GM13976 (cell line): ENCODE measurements at regions not wholly inside any gene's neighbourhood (a gene's known extent, or its start where the extent isn't known, plus 50 kb on each side); places are given as distances from the start of the nearest gene placed in this dataset.

Experiments used
- DNase-seq: peaks from one replicate; pipeline ENCODE4 v3.0.0; 2012; ENCODE audit warnings: low spot score
- CTCF ChIP-seq: IDR thresholded peaks from 2 replicates; pipeline ENCODE4 v1.5.1; 2012; ENCODE audit warnings: borderline replicate concordance, mild to moderate bottlenecking; ENCODE audit not compliant: insufficient read depth; ENCODE audit errors: extremely low read depth, missing control alignments, control extremely low read depth
- in situ Hi-C: fragments of 300-500 bp; cut with MboI; formaldehyde crosslinking; loops from one replicate; pipeline ENCODE4 v1.12.0; 2022; ENCODE audit warnings: low sequenced_read_pairs, mixed read lengths, inconsistent platforms; ENCODE audit not compliant: unreplicated experiment

- DNase-seq: no peak
- in situ Hi-C loops: no loop called here
- no peak for TF ChIP-seq CTCF
These were observed 217.5 kb upstream of the DKK2 start for GRCh38 chr4:107253579-107254068.

GRCh38 chr4:107253090-107253489 lies 217.0 kb upstream of the DKK2 start:
- in situ Hi-C loops: no loop called here
- TF ChIP-seq CTCF: no peak
- DNase-seq: no peak

GRCh38 chr4:107252571-107252970 lies 216.5 kb upstream of the DKK2 start:
- no peak for TF ChIP-seq CTCF
- DNase-seq: no peak
- in situ Hi-C loops: no loop called here

- TF ChIP-seq CTCF: no peak
- no peak for DNase-seq
- in situ Hi-C loops: no loop called here
These were observed 212.5 kb upstream of the DKK2 start for GRCh38 chr4:107248571-107248970.

- no peak for TF ChIP-seq CTCF
- in situ Hi-C loops: no loop called here
- no peak for DNase-seq
These were observed 211.6 kb upstream of the DKK2 start for GRCh38 chr4:107247738-107248137.

- no peak for DNase-seq
- TF ChIP-seq CTCF: no peak
- in situ Hi-C loops: no loop called here
These were observed 210.6 kb upstream of the DKK2 start for GRCh38 chr4:107246761-107247160.
